ENCODE measurements at regions not wholly inside any gene's neighbourhood (a gene's known extent, or its start where the extent isn't known, plus 50 kb on each side); places are given as distances from the start of the nearest gene placed in this dataset.
"Not testable (repeated sequence)": the region's sequence is repeated elsewhere in the genome, so short reads cannot be mapped to it uniquely, and the experiment has no call there.

- DNase-seq: not testable (repeated sequence)
Measured at GRCh38 chr6:5836597-5836996, 170.1 kb downstream of the NRN1 start.

GRCh38 chr6:5833120-5833519 is 173.6 kb downstream of the NRN1 start:
- DNase-seq: no peak

- no peak for DNase-seq
Measured at GRCh38 chr6:5832668-5833067, 174.1 kb downstream of the NRN1 start.

GRCh38 chr6:5831219-5831862 is 175.4 kb downstream of the NRN1 start:
- DNase-seq: peak; percentile 52

GRCh38 chr6:5828296-5828695 is 178.4 kb downstream of the NRN1 start:
- DNase-seq: no peak

GRCh38 chr6:5827056-5827904 is 179.4 kb downstream of the NRN1 start:
- DNase-seq: no peak

GRCh38 chr6:5824382-5824983 is 182.2 kb downstream of the NRN1 start:
- not testable (repeated sequence) for DNase-seq
